GM13976 (cell line): ENCODE measurements at regions not wholly inside any gene's neighbourhood (a gene's known extent, or its start where the extent isn't known, plus 50 kb on each side); places are given as distances from the start of the nearest gene placed in this dataset.

Source experiments
- DNase-seq: peaks from one replicate; pipeline ENCODE4 v3.0.0; 2012; ENCODE audit warnings: low spot score
- CTCF ChIP-seq: IDR thresholded peaks from 2 replicates; pipeline ENCODE4 v1.5.1; 2012; ENCODE audit warnings: borderline replicate concordance, mild to moderate bottlenecking; ENCODE audit not compliant: insufficient read depth; ENCODE audit errors: extremely low read depth, missing control alignments, control extremely low read depth
- in situ Hi-C: fragments of 300-500 bp; cut with MboI; formaldehyde crosslinking; loops from one replicate; pipeline ENCODE4 v1.12.0; 2022; ENCODE audit warnings: low sequenced_read_pairs, mixed read lengths, inconsistent platforms; ENCODE audit not compliant: unreplicated experiment

GRCh38 chr2:221675201-221675908 lies 103.3 kb upstream of the EPHA4 start:
- TF ChIP-seq CTCF = no peak
- no peak for DNase-seq
- in situ Hi-C loops = no loop called here

GRCh38 chr2:221674446-221674845 lies 102.3 kb upstream of the EPHA4 start:
- DNase-seq = no peak
- in situ Hi-C loops = no loop called here
- TF ChIP-seq CTCF = no peak

- in situ Hi-C loops = no loop called here
- no peak for DNase-seq
- TF ChIP-seq CTCF = no peak
These were observed 101.1 kb upstream of the EPHA4 start for GRCh38 chr2:221673248-221673647.

GRCh38 chr2:221671515-221671914 lies 99.4 kb upstream of the EPHA4 start:
- TF ChIP-seq CTCF = no peak
- no peak for DNase-seq
- in situ Hi-C loops = no loop called here

- no peak for TF ChIP-seq CTCF
- in situ Hi-C loops = no loop called here
- no peak for DNase-seq
These were observed 90.7 kb upstream of the EPHA4 start for GRCh38 chr2:221662689-221663391.

- no peak for TF ChIP-seq CTCF
- in situ Hi-C loops = no loop called here
These were observed 85.7 kb upstream of the EPHA4 start for GRCh38 chr2:221657806-221658205.

More at GRCh38 chr2:221657806-221658205, 85.7 kb upstream of the EPHA4 start:
- DNase-seq = no peak
